Right forelimb (tissue), 1 donor: ENCODE measurements at regions not wholly inside any gene's neighbourhood (a gene's known extent, or its start where the extent isn't known, plus 50 kb on each side); places are given as distances from the start of the nearest gene placed in this dataset.

Source experiments
- DNase-seq: peaks from one replicate; pipeline ENCODE4 v3.0.0-alpha.2; 2018

- no peak for DNase-seq
Observed at GRCh38 chr2:51535763-51536162, 503.8 kb upstream of the NRXN1 start.

- DNase-seq = no peak
Observed at GRCh38 chr2:51534166-51534565, 502.2 kb upstream of the NRXN1 start.

GRCh38 chr2:51528156-51528555 is 496.2 kb upstream of the NRXN1 start:
- DNase-seq = no peak

- DNase-seq = no peak
Observed at GRCh38 chr2:51526766-51527165, 494.8 kb upstream of the NRXN1 start.

GRCh38 chr2:51516667-51517066 is 484.7 kb upstream of the NRXN1 start:
- DNase-seq = no peak

- no peak for DNase-seq
Observed at GRCh38 chr2:51511002-51511401, 479.1 kb upstream of the NRXN1 start.

- no peak for DNase-seq
Observed at GRCh38 chr2:51510303-51510702, 478.4 kb upstream of the NRXN1 start.

- no peak for DNase-seq
Observed at GRCh38 chr2:51505533-51505932, 473.6 kb upstream of the NRXN1 start.

GRCh38 chr2:51490576-51491234 is 458.8 kb upstream of the NRXN1 start:
- no peak for DNase-seq

- no peak for DNase-seq
Observed at GRCh38 chr2:51484605-51485004, 452.7 kb upstream of the NRXN1 start.

- no peak for DNase-seq
Observed at GRCh38 chr2:51483720-51484119, 451.8 kb upstream of the NRXN1 start.

- no peak for DNase-seq
Observed at GRCh38 chr2:51472783-51473182, 440.9 kb upstream of the NRXN1 start.

GRCh38 chr2:51472300-51472699 is 440.4 kb upstream of the NRXN1 start:
- no peak for DNase-seq

GRCh38 chr2:51469102-51469501 is 437.2 kb upstream of the NRXN1 start:
- no peak for DNase-seq

- no peak for DNase-seq
Observed at GRCh38 chr2:51465326-51465725, 433.4 kb upstream of the NRXN1 start.

- no peak for DNase-seq
Observed at GRCh38 chr2:51454177-51454576, 422.2 kb upstream of the NRXN1 start.

GRCh38 chr2:51448911-51449310 is 417.0 kb upstream of the NRXN1 start:
- no peak for DNase-seq

GRCh38 chr2:51441786-51442185 is 409.9 kb upstream of the NRXN1 start:
- no peak for DNase-seq

- DNase-seq = no peak
Observed at GRCh38 chr2:51424418-51424817, 392.5 kb upstream of the NRXN1 start.

- DNase-seq = no peak
Observed at GRCh38 chr2:51420511-51420910, 388.6 kb upstream of the NRXN1 start.

- DNase-seq = no peak
Observed at GRCh38 chr2:51413726-51414125, 381.8 kb upstream of the NRXN1 start.

- DNase-seq = no peak
Observed at GRCh38 chr2:51410331-51410730, 378.4 kb upstream of the NRXN1 start.

- DNase-seq = no peak
Observed at GRCh38 chr2:51409920-51410319, 378.0 kb upstream of the NRXN1 start.

GRCh38 chr2:51404226-51404625 is 372.3 kb upstream of the NRXN1 start:
- DNase-seq = no peak

- no peak for DNase-seq
Observed at GRCh38 chr2:51401546-51401945, 369.6 kb upstream of the NRXN1 start.

- no peak for DNase-seq
Observed at GRCh38 chr2:51387235-51387634, 355.3 kb upstream of the NRXN1 start.
